Frontal cortex (tissue), 3 donors: ENCODE measurements at regions not wholly inside any gene's neighbourhood (a gene's known extent, or its start where the extent isn't known, plus 50 kb on each side); places are given as distances from the start of the nearest gene placed in this dataset.
"Not testable (repeated sequence)": the region's sequence is repeated elsewhere in the genome, so short reads cannot be mapped to it uniquely, and the experiment has no call there.

Experiments used
- DNase-seq, 2 donors: peaks; one replicate each; pipeline ENCODE4 v3.0.0; 2012; ENCODE audit warnings: low spot score in 2 of 2
- FAIRE-seq: peaks from 2 replicates; lab custom pipeline; 2012; peaks lifted over from hg19 to GRCh38; lab: Jason Lieb, UNC
- donor health status: control.
- donor health status: control.
- donor health status: control.

DNA sequence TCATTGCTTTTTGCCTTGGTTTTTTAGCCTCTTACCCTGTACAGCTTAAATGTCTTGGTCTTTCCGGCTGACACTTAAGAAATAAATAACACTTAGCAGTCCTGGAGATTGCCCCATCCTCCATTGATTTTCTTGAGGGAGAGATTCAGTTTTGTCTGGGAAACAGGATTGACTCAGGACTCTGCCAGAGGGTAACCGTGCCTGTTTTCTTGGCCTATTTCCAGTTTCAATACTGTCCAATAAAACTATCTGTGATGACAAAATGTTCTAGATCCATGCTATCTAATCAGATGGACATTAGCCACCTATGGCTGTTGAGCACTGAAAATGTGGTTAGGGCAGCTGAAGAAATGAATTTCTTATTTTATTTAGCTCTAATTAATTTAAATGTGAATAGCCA, 216.1 kb downstream of the DUSP10 start:
- DNase-seq (no peak), FAIRE-seq (no peak)

DNA sequence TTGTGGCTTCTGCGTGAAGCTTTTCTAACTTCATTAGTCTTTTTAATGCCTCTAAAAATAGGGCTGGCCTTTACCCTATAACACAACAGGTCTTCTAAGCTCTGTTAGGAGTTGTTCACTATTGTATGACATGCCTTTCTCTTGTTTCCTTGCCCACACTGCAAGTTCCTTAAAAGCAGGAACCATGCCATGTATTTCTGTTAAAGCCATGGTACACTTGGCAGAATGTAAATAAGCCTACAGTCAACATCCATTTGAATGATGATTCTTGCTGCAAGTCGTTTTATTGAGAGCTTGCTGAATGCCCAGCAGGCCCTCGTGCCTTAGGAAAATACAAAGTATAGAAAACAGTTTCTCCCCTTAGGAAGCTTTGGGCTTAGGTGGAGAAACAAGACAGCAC, 214.6 kb downstream of the DUSP10 start:
- DNase-seq (no peak), FAIRE-seq (no peak)

DNA sequence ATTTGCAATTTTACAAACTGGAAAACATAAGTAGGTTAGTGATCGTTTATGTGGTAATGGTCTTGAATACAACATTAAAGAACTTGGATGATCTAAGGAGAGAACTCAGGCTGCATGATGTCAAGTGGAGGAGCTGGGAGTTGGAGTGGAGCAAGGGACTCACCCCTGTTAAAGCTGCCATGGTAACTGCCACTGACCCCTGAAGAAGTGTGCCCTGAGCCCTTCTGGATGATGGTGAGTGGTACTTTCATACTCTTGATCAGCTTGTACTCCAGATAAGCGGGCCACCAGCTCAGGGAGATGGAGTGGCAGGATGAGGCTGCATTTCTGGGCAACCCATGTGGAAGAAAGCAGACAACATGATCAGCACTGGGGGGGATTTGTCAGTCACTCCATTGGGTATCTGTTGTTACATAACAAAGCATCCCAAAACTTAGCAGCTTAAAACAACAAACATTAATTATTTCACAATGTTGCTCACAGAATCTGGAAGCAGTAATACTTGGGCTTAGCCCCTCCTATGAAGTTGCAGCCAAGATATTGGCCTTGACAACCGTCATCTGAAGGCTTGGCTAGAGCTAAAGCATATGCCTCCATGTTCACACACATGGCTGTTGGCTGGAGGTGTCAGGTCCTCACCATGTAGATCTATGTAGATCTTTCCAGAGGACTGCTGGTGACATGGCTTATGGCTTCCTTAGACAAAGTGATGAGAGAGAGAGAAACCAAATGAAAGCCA, 213.8 kb downstream of the DUSP10 start:
- no peak for FAIRE-seq
- DNase-seq: no peak

DNA sequence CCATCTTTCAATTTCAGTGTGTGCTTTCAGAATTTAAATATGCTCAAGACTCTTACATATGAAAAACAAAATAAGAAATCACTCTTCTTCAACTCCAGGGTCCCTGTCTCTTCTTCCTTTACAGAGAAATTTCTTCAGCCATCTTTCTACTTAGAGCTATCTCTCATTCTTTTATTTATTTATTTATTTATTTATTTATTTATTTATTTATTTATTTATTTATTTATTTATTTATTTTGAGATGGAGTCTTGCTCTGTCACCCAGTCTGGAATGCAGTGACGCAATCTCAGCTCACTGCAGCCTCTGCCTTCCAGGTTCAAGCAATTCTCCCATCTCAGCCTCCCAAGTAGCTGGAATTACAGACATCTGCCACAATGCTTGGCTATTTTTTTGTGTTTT, 211.7 kb downstream of the DUSP10 start:
- DNase-seq, FAIRE-seq: not testable (repeated sequence)

DNA sequence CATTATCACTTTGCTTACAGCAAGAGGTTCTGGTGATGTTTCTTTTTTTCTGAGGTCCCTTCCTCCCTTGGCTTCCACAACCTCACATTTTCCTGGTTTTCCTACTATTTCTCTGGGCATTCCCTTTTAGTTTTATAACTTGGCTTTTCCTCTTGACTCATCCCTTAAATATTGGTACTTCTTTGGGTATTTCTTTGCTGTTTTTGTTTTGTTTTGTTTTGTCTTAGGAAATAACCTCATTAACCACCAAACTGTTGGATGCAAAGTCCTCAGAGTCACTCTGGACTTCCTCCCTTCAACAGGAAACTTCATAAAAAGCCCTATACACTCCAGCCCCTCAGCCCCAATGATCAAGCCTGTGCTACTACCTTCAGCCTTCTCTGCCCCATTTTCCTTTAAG, 211.1 kb downstream of the DUSP10 start:
- FAIRE-seq: no peak
- no peak for DNase-seq

DNA sequence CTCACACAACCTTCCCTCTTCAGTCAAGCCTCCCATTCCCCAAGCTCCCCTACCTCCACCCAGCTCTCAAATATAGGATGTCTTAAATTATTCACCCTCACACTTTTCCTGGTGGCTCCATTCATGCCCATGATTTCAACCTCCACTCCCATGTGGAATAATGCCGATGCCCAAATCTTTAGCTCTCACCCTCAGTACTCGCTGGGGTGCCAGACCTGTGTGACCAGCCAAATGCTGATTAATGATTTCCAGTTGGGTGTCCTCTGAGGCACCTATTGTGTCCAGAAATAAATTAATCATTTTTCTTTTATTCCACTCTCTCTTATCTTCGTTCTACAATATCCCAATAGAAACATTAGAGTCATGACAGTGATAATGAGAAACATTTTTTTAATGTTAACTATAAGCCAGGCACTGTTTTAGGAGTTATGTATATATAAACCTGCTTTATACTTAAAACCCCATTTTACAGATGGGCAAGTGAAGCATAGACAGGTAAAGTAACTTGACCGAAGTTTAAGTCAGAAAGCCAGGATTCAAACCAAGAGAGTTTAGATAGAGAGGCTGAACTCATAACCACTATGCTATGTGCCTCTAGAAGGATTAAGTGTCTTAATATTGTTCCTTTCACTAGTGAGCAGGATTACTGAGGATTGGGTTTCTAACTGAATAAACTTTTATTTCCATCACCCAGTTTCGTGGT, 209.7 kb downstream of the DUSP10 start:
- DNase-seq: no peak
- no peak for FAIRE-seq

DNA sequence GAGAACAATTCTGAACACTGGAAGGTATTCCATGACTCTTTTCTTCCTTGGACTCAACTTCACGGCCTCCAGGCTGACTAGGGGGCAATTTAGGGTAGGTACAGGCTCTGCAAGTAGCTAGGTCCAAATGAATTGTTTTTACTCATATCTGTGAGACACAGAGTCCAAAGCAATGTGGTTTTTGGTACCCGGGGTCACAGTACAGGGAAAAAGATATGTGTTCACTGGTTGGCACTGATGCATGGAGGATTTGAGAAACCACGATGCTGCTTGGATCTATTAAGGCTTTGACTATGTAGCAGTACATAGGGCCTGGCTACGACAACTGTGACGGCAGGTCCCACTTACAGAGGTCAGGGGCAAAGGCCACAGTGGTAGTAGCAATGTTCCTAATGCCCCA, 200.6 kb downstream of the DUSP10 start:
- DNase-seq (no peak), FAIRE-seq (no peak)

DNA sequence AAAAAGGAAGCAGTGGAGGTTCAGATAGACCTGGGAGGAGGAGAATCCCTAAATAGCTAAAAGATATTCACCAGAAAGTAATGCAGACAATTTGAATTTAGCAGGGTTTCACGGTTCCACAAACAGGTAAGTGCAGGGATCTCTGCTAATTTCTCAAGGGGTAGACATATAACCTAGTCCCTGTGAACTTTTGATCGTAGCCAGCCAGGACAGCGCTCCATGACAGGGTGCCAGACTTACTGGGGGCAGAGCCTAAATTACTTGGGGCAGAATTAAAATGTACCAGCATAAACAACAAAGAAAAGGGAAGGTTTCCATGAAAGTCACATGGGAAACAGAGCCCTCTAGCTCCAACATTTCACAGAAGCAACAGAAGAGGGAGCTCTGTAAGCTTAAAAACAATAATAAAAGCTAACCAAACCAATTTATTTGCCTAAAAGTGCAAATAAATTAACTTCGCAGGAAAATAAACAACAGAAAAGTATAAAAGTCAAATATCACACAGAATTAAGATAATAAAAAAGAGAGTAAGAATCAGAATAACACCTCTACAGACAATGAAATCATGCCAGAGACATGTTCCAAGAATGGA, 198.3 kb downstream of the DUSP10 start:
- peak; percentile 9 to 19 for DNase-seq
- peak; percentile 87 for FAIRE-seq

DNA sequence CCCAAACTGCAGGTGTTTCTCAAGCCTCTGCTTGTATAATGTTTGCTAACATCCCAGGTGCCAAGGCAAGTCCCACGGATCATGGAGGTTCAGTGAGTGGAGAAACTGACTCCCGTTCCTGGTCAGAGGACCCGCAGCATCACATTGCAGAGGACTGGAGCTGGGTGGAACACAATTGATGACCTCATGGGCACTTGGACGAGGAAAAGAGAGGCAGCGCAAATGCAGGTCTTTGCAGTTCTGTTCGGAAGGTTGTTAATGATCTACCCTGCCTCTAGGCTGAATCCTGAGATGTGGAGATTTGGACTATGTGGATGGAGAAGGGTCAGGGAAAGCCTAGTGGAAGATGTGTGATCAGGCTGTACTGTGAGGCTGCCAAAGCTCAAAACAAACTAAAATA, 192.9 kb downstream of the DUSP10 start:
- no peak for FAIRE-seq
- no peak for DNase-seq

DNA sequence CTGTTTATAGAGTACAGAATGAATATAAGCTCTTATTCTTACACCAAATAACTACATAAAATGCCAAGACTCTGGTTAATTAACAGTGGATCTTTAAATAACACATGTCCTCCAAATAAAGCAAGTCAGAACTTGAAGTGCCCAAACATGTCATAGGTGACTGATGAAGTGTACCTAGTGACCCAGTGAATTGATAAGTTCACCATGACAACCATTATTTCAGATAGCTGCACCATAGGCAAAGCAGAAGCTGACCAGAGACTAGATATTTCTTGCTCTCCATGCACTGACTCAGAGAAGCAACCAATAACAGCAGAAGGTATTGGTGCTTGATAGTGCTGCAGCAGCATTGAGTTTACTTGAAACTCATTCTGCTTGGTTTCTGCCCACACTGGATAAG, 192.1 kb downstream of the DUSP10 start:
- FAIRE-seq (no peak), DNase-seq (no peak)

DNA sequence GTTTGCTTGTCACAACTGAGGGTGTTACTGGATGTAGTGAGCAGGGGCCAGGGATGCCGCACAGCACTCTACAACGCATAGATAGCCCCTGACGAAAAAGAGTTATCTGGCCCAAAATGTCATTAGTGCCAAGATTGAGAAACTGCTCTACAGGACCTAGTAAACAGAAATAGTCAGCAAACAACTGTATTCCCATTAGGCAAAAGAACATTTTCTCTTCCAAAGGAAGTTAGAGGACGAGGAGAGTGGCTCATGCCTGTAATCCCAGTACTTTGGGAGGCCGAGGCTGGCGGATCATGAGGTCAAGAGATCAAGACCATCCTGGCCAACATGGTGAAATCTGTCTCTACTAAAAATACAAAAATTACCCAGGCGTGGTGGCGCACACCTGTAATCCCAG, 189.1 kb downstream of the DUSP10 start:
- not testable (repeated sequence) for FAIRE-seq, DNase-seq

DNA sequence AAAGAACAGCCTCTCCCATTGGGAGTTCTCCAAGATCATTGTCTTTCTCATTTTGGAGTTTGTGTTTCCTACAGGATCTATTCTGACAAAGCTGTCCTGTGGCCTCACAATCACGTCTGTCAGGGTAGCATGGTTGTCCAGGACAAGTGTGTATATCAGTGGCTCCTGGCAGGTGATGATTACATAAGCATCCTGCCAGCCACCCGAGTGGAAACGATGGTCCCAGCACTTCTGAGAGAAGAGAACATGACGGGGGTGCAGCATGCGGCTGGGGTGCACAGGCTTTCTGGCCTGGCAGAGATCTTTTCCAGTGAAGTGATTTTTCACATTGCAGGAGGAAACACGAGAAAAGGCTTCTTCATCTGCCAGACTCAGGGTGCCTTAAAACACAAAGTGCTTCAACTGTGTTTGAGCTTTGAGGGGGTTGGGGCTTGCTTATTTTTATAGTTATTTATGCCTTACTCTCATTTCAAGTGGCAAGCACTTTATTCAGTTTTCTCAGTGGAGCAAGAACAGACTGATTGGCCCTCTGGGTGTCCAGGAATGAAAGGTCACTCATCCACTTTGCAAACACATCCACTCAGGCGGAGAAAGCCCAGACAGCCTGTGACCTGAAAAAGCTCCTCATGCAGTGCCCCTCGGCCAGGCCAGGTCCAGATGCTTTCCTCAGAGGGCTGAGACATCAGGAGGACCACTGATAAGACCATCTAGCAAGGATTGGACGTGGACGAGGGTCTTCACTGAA, 186.0 kb downstream of the DUSP10 start:
- no peak for DNase-seq
- FAIRE-seq: no peak

DNA sequence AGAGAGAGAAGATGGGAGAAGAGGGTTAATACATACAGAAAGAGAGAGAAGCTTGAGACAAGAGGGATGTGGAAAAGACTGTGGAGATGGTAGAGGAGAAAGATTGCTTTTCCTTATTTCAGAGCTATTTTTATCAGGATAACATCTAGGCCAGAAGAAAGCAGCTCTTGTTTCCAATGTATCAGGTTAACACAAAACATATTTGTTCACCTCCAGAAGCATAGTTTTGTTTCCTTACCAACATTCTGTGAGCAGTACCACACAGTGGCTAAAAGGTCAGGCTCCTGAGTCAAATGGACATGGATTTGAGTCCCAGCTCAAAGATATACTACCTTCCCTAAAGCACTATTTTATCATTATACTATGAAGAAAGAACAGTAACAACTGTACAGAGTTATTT, 185.5 kb downstream of the DUSP10 start:
- DNase-seq (no peak), FAIRE-seq (no peak)

DNA sequence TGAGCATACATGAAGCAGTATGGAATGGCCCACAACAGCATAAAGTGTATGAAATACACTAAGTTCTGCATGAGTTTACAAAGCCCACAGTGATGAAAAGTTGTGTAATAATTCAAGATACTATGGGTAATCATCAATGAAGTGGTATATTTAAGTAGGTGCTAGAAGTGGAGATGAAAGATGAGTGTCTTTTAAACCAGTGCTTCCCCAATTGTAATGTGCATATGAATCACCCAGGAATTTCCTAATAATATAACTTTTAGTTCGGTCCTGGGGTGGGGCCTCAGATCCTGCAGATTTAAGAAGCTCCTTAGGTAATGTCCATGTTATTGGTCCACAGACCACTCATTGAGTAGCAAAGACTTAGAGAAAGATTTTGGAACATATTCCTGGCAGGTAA, 184.9 kb downstream of the DUSP10 start:
- DNase-seq (no peak), FAIRE-seq (no peak)

DNA sequence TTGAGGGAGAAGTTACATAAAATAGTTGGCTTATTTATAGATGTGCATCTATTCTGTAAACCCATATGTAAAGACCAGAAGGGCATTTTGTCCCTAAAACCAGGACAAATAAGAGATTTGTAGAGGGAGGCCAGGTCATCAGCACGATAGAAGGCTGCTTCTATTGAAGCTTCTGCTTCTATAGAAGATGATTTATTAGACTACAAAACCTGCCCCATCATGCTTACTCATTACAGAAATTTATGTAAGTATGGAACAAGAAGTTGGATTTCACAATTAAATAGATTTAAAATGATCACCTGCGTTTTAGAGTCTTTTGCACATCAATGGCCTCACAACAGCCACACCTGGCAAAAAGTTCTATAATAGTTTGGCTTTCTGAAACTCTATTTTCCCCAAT, 183.5 kb downstream of the DUSP10 start:
- no peak for FAIRE-seq
- no peak for DNase-seq

DNA sequence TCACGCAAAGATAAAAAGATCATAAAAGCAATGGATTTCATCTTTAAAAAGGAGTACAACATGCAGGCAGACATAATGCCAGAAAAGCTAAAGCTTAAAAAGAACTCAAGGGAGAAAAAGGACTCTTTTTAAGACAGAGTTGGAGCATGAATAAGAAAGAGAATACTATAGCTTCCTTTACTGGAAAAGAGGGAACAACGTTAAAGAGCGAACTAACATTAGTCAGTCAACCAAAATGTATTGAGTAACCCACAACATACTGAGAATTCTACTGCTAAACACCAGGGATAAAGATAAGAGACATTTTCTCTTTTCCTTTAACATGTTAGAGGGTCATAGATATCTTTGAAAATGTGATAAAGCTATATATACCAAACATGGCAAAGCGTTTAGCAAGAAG, 182.0 kb downstream of the DUSP10 start:
- DNase-seq (no peak), FAIRE-seq (no peak)

DNA sequence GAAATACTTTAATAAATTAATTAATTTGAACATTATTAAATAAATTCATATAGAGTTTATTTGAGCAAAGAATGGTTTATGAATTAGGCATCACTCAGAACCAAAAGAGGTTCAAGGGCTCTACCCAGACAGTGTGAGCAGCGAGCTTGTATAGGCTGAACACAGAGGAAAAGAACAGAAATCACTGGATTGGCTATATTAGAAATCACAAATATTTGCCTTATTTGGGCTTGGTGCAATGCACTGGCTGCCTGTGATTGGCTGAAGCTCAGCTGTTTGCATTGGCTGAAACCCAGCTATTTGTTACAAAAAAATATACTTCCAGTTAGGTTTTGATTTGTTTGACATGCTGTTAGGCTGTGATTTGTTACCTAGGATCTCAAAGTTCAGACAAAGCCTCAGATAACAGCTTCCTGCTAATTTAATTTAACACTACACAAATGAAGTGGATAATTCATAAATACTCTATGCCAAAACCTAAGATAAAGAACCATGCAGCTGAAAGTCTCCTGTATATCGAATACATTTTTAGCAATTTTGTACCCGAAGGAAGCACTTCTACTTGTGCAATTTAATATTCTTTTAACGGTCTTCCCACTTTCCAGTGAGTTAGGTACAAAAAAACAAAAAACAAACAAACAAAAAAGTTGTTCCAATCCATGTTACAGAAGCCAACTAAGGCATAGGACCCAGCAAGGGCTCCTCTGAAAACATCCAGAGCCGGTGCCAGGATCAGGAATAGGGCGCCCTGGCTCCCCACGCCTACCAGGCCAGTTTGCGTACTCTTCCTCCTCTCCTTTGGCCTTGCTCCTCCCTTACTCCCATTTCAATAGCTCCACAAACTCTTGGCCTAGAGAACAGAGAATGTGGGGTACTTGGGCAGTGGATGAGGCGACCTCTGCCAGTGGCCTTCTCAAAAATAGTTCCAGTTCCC, 179.1 kb downstream of the DUSP10 start:
- no peak for FAIRE-seq
- no peak for DNase-seq

DNA sequence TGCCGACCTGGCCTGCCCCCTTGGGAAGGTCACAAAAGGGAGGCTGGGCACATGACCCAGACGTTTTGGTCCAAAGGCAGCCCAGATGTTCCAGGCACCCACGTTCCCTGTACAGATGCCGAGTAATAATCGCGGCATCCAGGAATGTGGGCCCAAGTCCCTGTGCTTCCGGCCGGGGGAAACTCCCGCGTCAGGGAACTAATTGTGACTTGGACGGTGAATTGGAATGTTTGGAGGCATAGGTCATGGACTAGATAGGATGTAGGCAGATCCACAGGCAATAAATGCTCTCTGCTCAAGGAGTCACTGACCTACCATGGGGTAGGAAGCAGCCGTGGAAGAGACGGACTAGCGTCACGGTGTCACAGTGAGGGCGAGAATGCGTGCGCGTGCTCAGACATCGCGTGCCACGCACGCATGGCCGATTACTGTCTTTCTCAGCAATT, 178.4 kb downstream of the DUSP10 start:
- DNase-seq (no peak), FAIRE-seq (no peak)

DNA sequence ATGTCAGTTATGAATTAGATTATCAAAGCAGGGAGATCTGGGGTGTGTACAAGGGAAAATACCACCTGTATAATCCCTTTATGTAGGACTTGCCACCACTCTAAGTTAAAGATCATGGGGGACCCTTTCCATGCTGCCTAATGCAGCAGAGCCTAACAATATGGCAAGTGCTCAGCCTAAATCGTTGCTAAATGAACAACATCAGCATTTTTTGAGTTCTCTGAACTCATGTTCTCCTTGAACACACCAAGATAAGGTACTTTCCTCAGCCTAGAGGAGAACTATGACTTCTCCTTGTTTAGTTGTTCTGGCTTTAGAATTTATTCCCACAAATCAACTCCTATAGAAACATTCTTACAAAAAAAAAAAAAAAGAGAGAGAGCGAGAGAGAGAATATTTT, 177.0 kb downstream of the DUSP10 start:
- no peak for FAIRE-seq

DNA sequence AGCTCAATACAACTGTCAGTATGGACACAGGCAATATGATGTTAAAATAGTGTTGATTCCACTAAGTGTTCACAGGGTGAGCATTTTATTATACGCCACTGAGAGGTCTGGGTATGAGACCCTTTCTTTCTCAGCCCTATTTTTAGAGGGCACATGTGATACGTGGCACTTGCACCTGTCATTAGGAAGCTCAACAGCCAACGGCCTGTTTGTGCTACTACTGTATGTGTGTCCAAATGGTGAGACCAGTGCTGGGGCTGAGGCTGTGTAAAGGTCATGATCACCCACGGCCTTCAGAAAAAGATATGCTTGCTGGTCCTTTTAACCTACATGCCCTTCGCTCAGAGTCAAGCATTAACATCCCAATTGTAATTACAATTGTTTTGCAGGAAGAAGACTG, 176.2 kb downstream of the DUSP10 start:
- no peak for FAIRE-seq
- no peak for DNase-seq

More for the DNA sequence above, 177.0 kb downstream of the DUSP10 start:
- no peak for DNase-seq
